ENCODE measurements at regions not wholly inside any gene's neighbourhood (a gene's known extent, or its start where the extent isn't known, plus 50 kb on each side); places are given as distances from the start of the nearest gene placed in this dataset.

DNA sequence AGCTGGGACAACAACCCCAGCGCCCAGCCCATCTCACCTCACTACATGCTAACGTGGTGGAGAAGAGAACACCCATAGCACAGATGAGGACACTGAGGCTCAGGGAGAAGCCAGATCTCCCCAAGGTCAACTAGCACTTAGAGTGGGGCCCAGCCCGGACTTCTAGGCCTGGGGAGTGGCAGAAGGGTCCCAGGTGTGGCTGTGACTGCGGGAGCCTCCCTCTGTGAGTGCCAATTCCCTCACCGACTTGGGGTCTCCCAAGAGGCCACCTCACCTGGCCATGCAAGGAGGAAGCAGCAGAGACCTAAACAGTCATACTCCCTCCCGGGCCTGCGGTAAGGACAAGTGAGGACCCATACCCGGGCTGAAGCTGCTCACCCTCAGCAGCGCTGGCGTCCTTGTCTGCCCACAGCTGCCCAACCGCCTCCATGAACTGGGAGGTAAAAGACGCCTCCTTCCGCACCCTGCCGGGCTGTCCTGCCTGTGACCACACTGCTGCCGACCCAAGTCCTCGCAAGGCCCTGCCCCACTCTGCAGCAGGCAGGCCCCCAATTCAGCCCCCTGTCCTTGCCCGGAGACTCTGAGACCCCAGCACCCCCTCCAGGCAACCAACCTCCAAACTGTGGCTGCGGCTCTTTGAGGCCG is 93.2 kb upstream of the RTL6 start:
- POLR2A ChIA-PET, result no interaction called here
- Histone ChIP-seq H3K4me3 (replicated peaks in 1 of 2; ENCODE audit: low read depth in 1 of 2, low read length in 2 of 2) (no peak overlapping the region), H4K20me1 (ENCODE audit: insufficient read depth) (no peaks in the 10 kb centered on the region), H3K79me2 (ENCODE audit: insufficient read depth, low read length) (no peaks in the 10 kb centered on the region), H3K27me3 (ENCODE audit: insufficient read depth, low read length) (no peaks in the 10 kb centered on the region; the same call in 1 of the 2 replicates), H3K9me2 (ENCODE audit: insufficient read depth) (no peaks in the 10 kb centered on the region), H2AFZ (ENCODE audit: low read depth, low read length, poor library complexity, severe bottlenecking) (no peak overlapping the region), H3K9ac (ENCODE audit: low read length) (no peak overlapping the region), H3K9me3 (ENCODE audit: control insufficient read depth in 1 of 2, insufficient read depth in 1 of 2, low read depth in 1 of 2, low read length in 2 of 2) (peaks cover 0 to 4% of the 10 kb centered on the region in 2 experiments; a peak in 1 of 4 replicates), H3K4me1 (ENCODE audit: control insufficient read depth in 1 of 2, insufficient read depth in 2 of 2, low read length in 2 of 2) (no peaks in the 10 kb centered on the region), H3K36me3 (ENCODE audit: control insufficient read depth in 1 of 2, insufficient read depth in 2 of 2, low read length in 2 of 2) (no peaks in the 10 kb centered on the region), H3K4me2 (ENCODE audit: low read length) (no peak overlapping the region), H3K27ac (ENCODE audit: low read depth, low read length) (no peak overlapping the region)
- ATAC-seq, result no peak
- intact Hi-C loops (cut with micrococcal nuclease), result no loop called here
- no TSS peak for BruUV-seq (replicated peaks)
- DNase-seq (ENCODE audit: low read depth, low spot score), result no peak
- CTCF ChIA-PET, result no interaction called here
- TF ChIP-seq FOSL1 (IDR thresholded peaks at IDR 0.05; ENCODE audit: low read depth), result no peak
- RAD21 ChIA-PET (ENCODE audit: low non-redundant PET in 1 of 2, low total read pairs in 2 of 2, uncharacterized antibody in 2 of 2, unreplicated experiment in 2 of 2), result no interaction called here

- intact Hi-C loops (cut with micrococcal nuclease), result no loop called here
- POLR2A ChIA-PET, result no interaction called here
- RAD21 ChIA-PET (ENCODE audit: low non-redundant PET in 1 of 2, low total read pairs in 2 of 2, uncharacterized antibody in 2 of 2, unreplicated experiment in 2 of 2), result no interaction called here
- TF ChIP-seq ZFX (IDR thresholded peaks at IDR 0.05) (no peak), SP1 (IDR thresholded peaks at IDR 0.05; ENCODE audit: low read depth) (no peak), SIN3A (IDR thresholded peaks at IDR 0.05; ENCODE audit: low read depth) (no peak), EGR1 (IDR thresholded peaks at IDR 0.05; ENCODE audit: low read depth) (no peak), CTCF (IDR thresholded peaks at IDR 0.05 in 2 of 3, conservative IDR thresholded peaks at IDR 0.05 in 1 of 3; ENCODE audit: borderline replicate concordance in 1 of 3, insufficient read depth in 1 of 3, low read depth in 2 of 3, low read length in 2 of 3) (no peak), YY1 (IDR thresholded peaks at IDR 0.05; ENCODE audit: extremely low read depth, insufficient replicate concordance, low read depth, low read length) (no peak), ZBTB33 (IDR thresholded peaks at IDR 0.05; ENCODE audit: extremely low read depth, insufficient replicate concordance, low read length) (no peak), POLR2AphosphoS5 (IDR thresholded peaks at IDR 0.05; ENCODE audit: low read depth, low read length) (no peak), SRF (IDR thresholded peaks at IDR 0.05; ENCODE audit: low read depth) (no peak), RAD21 (IDR thresholded peaks at IDR 0.05; ENCODE audit: low read depth) (no peak), JUND (IDR thresholded peaks at IDR 0.05) (no peak), ELF1 (IDR thresholded peaks at IDR 0.05; ENCODE audit: borderline replicate concordance, low read depth) (no peak)
- TF ChIP-seq, protein P1, sequence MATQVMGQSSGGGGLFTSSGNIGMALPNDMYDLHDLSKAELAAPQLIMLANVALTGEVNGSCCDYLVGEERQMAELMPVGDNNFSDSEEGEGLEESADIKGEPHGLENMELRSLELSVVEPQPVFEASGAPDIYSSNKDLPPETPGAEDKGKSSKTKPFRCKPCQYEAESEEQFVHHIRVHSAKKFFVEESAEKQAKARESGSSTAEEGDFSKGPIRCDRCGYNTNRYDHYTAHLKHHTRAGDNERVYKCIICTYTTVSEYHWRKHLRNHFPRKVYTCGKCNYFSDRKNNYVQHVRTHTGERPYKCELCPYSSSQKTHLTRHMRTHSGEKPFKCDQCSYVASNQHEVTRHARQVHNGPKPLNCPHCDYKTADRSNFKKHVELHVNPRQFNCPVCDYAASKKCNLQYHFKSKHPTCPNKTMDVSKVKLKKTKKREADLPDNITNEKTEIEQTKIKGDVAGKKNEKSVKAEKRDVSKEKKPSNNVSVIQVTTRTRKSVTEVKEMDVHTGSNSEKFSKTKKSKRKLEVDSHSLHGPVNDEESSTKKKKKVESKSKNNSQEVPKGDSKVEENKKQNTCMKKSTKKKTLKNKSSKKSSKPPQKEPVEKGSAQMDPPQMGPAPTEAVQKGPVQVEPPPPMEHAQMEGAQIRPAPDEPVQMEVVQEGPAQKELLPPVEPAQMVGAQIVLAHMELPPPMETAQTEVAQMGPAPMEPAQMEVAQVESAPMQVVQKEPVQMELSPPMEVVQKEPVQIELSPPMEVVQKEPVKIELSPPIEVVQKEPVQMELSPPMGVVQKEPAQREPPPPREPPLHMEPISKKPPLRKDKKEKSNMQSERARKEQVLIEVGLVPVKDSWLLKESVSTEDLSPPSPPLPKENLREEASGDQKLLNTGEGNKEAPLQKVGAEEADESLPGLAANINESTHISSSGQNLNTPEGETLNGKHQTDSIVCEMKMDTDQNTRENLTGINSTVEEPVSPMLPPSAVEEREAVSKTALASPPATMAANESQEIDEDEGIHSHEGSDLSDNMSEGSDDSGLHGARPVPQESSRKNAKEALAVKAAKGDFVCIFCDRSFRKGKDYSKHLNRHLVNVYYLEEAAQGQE (IDR thresholded peaks at IDR 0.05; ENCODE audit: low read depth), result no peak
Measured at GRCh38 chr22:44590291-44590690, 92.3 kb upstream of the RTL6 start.

More at GRCh38 chr22:44590291-44590690, 92.3 kb upstream of the RTL6 start:
- CTCF ChIA-PET, result no interaction called here
- Histone ChIP-seq H4K20me1 (ENCODE audit: insufficient read depth) (no peaks in the 10 kb centered on the region), H2AFZ (ENCODE audit: low read depth, low read length, poor library complexity, severe bottlenecking) (no peak overlapping the region), H3K9me2 (ENCODE audit: insufficient read depth) (no peaks in the 10 kb centered on the region), H3K27me3 (ENCODE audit: insufficient read depth, low read length) (no peaks in the 10 kb centered on the region), H3K4me1 (ENCODE audit: control insufficient read depth in 1 of 2, insufficient read depth in 2 of 2, low read length in 2 of 2) (no peaks in the 10 kb centered on the region), H3K4me3 (replicated peaks in 1 of 2; ENCODE audit: low read depth in 1 of 2, low read length in 2 of 2) (no peak overlapping the region), H3K79me2 (ENCODE audit: insufficient read depth, low read length) (no peaks in the 10 kb centered on the region), H3K27ac (ENCODE audit: low read depth, low read length) (no peak overlapping the region), H3K4me2 (ENCODE audit: low read length) (no peak overlapping the region), H3K36me3 (ENCODE audit: control insufficient read depth in 1 of 2, insufficient read depth in 2 of 2, low read length in 2 of 2) (no peaks in the 10 kb centered on the region), H3K9me3 (ENCODE audit: control insufficient read depth in 1 of 2, insufficient read depth in 1 of 2, low read depth in 1 of 2, low read length in 2 of 2) (peaks cover 0 to 4% of the 10 kb centered on the region in 2 experiments; a peak in 1 of 4 replicates), H3K9ac (ENCODE audit: low read length) (no peak overlapping the region)
- no peak for DNase-seq (ENCODE audit: low read depth, low spot score)
- no TSS peak for BruUV-seq (replicated peaks)
- ATAC-seq, result no peak
